ENCODE measurements at regions not wholly inside any gene's neighbourhood (a gene's known extent, or its start where the extent isn't known, plus 50 kb on each side); places are given as distances from the start of the nearest gene placed in this dataset.
A peak's percentile ranks its signal among the peaks of the same experiment; 100 is the strongest.
"Not testable (repeated sequence)": the region's sequence is repeated elsewhere in the genome, so short reads cannot be mapped to it uniquely, and the experiment has no call there.

DNA sequence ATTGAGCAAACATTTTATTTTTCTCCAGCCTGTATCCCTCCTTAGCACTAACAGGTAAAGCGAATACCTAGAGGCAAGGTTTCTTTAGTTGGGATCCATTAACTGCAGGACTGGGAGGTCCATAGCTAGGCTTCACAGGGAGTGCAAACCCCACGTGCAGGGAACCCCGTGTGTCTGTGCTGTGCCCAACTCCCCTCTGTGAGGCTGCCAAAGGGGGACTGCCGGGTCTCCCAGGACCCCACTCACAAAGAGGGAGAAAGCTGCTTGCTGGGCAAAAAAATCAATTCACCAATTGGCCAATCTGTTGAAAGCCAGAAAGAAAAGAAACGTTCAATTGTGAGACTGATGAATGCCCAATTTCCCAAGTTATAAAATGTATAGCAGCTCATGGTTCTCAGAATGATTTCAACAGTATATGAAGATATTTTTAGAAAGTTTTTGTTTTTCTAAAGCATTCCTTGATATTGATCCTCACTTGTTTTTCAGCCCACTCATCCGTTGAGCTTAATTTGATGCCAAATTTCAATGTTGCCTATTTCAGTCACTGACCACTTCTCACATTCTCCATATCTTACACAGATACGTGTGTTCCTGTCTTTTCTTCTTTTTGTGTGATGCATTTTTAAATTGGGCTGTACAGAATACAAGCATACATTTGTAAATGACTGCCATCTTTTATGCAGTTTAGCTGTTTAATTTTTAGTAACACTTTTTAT lies 202.7 kb upstream of the PRSS58 start:
- no peak for DNase-seq

DNA sequence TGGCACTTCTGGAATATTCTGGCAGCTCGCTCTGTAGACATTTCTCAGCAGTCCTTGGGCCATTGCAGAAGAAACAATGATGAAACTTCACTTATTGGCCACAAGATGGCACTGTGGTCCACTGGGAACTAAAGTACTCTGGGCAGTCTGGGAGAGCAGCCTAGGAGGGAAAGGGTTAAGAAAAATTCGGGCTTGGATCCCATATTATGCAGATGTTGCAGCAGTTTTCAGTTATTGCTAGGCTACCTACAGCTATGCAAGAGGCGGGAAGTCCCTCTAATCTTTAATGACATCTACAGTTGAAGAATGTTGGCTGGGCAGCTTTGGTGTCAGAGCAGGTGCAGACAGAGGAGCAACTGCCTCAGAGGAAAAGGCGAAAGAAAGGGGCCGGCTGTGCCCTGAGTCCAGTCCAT lies 201.7 kb upstream of the PRSS58 start:
- DNase-seq: peak; percentile 57

DNA sequence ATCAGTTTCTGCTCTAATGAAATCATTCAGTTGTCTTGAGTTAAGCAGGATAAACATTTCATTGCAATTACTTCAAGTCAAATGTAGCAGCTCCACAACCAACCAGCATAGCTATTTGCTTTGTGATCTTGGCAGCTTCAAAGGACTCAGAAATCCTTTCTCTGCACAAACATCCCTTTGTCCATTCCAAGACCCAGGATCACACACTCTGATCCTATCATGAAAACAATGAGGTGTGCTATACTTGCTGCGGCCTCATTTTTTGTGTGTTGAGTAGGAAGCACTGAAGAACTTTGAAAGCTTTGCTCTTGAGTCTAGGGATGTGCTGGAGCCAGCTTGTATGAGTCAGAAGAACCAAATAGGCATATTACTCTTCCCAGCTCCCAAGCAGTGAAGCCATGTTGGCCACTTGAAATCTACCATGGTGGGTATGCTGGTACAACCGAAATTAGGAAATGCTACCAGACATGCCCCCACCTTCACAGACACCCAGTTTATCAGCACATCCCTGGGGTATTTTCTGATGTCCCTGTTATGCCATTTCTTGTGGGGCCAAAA lies 199.4 kb upstream of the PRSS58 start:
- no peak for DNase-seq

DNA sequence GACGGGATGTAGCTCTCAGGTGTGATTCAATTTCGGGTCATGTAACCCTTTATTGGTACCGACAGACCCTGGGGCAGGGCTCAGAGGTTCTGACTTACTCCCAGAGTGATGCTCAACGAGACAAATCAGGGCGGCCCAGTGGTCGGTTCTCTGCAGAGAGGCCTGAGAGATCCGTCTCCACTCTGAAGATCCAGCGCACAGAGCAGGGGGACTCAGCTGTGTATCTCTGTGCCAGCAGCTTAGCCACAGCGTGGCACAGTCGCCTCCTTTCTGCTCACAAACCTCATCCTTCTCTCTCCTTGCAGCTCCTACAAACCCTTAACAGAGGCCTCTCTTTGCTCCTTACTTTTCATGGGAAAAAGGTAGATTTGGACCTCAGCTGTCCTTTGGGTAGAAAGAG lies 197.5 kb upstream of the PRSS58 start:
- no peak for DNase-seq

DNA sequence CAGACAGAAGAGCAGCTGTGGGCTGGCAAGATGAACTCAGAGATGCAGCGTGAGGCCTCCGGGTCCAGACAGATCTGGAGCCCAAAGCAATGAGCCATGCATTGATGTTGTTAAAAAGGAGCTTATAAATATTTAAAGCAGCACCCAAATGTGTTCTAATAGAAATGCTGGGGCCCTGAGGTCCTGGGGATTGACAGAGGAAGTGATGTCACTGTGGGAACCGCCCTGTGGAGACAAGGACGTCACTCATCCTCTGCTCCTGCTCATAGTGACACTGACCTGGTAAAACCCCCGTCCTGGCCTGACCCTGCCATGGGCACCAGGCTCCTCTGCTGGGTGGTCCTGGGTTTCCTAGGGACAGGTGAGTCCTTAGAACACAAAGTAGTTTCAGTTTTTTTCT lies 197.0 kb upstream of the PRSS58 start:
- DNase-seq: no peak

DNA sequence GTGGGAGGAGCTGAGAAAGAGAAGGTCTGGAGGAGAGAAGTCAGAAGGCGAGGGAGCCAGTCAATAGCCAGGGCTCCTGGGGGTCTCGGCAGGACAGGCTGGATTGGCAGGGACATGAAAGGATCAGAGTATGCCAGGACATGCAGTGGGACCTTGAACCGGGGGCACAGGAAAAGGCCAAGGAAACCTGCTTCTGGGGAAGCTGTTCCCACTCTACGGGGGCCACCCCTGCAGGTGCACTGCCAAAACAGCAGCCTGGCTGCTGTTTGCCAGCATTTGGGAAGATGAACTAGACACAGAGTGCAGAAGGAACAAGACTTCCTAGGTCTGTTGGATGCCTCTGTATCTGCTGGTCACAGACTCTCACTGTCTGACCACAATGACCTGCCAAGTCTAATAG lies 194.9 kb upstream of the PRSS58 start:
- DNase-seq: no peak

DNA sequence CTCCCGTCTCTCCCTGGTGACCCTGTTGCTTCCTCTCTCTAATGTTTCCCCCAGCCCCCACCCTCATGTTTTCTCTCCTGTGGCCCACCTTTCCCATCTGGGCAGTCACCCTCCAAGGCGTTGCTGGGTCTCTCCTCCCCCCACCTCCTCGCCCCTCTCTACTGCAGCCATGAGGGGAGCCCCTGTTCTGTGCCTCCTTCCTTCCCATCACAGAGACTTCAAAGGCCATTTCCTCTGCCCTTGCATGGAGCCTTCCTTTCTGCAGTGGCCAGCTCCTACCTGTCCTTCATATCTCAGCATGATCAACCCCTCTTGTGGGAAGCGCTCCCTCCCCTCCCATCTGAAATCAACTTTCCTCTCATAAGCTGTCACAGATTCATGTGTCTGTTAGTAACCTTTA lies 194.0 kb upstream of the PRSS58 start:
- no peak for DNase-seq

DNA sequence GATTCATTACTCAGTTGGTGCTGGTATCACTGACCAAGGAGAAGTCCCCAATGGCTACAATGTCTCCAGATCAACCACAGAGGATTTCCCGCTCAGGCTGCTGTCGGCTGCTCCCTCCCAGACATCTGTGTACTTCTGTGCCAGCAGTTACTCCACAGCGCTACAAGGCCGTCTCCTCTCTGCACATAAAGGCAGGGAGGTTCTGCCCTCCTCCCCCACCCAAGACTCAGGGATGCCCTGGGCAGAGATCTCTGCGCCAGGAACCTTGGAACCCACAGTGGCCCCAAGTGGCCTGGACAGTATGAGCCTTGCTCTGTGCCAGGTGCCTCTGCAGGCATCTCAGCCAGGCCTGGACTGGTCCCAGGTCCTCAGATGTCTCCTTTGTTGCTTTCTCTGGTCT lies 193.4 kb upstream of the PRSS58 start:
- DNase-seq: no peak

DNA sequence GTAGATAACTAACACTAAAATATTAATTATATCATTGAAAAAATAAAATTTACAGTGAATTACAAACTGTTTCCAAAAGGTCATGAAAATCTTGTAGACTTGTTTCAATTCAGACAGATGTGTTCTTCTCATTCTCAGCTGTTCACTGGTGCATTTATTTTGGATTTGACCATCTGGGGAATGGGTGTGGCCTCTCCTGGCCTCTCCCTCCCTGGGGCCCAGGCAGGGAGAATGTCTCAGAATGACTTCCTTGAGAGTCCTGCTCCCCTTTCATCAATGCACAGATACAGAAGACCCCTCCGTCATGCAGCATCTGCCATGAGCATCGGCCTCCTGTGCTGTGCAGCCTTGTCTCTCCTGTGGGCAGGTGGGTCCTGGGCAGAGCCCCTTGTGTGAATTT lies 192.8 kb upstream of the PRSS58 start:
- DNase-seq: no peak

DNA sequence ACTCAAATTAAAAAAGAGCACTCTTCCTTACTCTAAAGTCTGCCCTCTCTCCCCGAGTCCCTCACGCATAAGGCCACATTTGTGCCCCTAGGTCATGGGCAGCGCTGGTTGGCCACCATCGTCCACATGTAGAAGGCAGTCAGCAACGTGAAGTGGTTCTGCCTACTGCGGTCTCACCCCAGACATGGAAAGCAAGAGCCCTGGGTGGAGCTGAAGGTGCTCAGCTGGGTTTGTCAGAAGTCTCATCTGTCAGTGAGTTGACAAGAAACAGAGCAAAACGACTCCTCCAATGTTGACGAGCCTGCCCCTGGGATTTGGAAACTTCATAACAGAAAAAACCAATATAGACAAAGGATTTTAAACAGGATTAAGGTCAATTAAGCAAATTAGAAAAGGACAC lies 192.3 kb upstream of the PRSS58 start:
- no peak for DNase-seq

DNA sequence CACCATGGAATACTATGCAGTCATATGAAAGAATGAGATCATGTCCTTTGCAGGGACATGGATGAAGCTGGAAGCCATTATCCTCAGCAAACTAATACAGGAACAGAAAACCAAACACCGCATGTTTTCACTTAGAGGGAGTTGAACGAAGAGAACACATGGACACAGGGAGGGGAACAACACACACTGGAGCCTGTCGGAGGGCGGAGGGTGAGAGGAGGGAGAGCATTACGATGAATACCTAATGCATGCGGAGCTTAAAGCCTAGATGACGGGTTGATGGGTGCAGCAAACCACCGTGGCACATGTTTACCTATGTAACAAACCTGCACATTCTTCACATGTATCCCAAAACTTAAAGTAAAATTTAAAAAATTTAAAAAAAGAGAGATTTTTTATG lies 191.0 kb upstream of the PRSS58 start:
- DNase-seq: not testable (repeated sequence)

DNA sequence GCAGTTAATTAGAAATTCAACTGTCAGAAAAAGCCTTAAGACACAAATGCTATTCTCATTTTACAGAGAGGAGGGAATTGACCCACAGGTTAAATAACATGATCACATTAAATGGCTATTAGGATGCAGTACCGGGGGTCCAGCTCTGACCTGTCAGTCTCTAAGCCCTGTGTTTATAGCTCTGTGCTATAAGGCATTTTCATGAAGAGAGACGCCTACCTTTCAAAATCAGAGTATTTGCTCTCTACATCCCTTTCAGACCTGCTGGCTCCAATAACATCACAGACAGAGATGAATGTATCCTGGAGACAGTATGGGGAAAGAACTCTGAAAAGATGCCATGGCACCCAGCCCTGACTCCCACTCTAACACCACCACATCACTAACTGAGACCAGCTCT lies 189.9 kb upstream of the PRSS58 start:
- no peak for DNase-seq

DNA sequence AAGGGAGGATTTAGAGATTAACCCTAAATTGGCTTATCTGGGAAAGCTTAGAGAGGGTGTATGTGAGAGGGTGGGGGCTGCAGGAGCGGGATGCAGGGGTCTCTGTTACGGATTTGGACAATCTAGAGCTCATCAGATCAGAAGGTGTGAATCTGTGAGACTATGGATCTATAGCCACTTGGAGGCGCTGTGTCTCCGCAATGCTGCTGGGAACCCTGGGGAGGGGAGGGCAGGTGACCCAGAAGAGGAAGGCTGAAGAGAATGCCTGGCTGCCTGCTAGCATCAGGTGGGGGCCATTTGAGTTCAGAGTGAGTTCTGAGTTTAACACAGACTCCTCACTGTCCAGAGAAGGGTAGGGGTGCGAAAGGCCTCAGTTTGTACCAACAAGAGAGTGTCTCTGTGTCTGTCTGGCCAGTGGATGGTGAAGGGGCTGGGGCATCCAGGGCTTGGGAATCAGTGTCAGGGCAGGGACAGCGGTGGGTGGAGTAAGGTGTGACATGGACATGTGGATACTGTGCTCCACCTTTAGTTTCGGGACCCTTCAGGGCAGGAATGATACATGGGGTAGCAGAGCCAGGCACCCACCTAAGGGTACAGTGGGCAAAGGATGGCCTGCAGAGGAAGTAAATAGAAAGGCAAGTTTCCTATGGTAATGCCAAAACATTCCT lies 187.3 kb upstream of the PRSS58 start:
- no peak for DNase-seq

DNA sequence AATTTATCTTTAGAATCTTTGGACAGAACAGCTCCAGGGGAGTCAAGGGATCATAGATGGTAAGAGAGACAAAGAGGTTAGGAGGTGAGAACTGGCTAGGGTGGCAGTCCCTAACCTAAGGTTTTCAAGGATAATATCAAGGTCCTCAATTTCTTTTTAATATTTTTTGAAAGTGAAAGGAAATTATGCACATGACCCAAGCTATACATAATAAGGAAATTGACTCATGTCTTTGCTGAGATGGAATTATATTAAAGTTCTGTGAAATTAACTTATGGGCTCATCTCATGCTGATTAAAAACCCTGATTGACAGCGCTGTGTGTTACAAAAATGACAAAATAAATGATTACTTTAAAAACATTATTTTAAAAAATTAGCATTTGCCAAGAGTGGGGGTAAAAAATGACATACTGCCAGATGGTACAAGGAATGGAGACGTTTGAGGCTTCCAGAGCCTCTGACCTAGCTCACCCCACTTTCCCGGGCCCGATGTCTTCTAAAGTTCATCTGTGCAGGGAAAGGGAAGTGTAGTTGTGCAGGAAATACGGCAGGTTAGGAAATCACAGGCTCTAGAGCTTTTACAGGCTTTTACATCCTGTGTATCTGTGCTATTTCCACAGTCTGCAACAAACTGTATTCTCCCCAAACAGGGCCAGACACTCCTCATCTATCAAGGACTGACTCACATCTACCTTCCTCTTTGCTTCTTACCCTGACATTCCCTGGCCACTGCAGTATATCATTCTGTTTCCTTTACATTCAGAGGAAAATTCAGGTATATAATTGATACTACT lies 185.6 kb upstream of the PRSS58 start:
- DNase-seq: no peak

DNA sequence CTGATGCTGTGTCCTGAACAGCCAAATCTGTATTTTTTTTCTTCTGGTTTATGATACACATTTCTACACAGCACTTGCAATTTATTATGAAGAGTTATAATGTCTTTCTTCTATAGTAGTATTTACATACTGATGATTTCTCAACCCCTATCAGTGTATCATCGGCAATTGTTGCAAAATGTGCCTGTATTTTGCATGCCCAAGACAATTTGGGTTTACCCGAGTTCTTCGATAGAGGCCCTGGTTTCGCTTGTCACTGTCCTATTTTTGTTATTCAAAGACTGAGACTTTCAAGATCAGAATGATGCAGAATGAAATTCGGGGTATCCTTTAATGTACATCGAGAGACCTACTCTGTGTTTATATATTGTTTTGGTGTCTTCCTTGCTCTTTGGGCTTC lies 184.5 kb upstream of the PRSS58 start:
- DNase-seq: no peak

DNA sequence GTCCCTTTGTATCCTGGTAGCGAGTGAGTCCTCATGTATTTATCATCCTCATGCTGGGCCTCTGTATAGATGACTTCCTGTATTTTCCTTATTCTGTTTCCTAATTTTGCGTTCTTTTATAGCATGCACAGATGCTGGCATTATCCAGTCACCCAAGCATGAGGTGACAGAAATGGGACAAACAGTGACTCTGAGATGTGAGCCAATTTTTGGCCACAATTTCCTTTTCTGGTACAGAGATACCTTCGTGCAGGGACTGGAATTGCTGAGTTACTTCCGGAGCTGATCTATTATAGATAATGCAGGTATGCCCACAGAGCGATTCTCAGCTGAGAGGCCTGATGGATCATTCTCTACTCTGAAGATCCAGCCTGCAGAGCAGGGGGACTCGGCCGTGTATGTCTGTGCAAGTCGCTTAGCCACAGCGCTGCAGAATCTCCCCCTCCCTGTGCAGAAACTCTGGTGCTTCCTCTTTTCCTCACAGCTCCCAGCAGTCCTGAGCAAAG lies 183.1 kb upstream of the PRSS58 start:
- no peak for DNase-seq

DNA sequence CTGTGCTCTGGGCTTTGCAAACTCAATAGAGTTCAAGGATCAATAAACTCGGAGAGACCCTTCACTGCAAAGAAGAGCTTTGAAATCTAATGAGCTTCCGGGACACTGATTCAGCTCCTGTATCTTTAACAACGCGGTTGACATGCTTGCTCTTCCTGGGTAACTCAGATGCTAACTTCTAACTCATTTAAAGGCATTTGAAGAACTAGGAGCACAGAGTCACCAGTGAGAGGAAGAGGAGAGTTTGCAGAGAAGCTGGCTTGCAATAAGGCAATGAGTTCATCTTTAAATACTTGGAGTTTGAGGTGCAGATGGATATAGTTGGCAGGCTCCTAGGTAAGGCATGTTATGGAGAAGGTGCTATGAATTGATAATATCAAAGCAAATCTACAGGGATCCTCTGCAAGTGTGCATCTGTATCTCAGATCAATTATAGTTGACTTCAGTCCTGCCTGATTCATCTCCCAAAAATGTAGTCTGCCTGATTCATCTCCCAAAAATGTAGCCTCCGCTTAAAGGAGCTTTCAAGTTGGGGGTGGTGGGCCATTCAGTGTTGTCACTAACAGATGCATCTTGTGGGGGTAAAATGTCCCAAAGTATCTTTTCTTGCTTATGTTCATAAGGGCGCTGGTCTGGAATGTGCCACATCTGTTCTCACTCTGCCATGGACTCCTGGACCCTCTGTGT lies 182.5 kb upstream of the PRSS58 start:
- DNase-seq: no peak

DNA sequence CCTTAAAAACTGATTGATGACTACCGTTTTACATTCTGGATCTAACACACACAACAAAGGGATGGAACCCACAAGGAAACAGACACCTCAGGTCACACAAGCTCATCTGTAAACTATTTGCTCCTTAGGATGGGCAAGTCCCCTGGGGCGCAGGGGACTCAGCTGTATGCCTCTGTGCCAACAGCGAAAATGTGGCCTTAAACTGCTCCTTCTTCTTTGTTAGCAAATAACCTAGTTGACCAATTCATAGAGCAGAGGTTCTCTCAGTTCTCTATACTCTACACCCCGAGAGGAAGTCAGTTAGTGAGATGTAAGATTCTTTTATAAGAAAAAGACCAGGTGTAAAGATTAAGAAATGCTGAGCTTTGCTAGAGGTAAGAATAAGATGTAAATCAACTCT lies 181.9 kb upstream of the PRSS58 start:
- DNase-seq: no peak

DNA sequence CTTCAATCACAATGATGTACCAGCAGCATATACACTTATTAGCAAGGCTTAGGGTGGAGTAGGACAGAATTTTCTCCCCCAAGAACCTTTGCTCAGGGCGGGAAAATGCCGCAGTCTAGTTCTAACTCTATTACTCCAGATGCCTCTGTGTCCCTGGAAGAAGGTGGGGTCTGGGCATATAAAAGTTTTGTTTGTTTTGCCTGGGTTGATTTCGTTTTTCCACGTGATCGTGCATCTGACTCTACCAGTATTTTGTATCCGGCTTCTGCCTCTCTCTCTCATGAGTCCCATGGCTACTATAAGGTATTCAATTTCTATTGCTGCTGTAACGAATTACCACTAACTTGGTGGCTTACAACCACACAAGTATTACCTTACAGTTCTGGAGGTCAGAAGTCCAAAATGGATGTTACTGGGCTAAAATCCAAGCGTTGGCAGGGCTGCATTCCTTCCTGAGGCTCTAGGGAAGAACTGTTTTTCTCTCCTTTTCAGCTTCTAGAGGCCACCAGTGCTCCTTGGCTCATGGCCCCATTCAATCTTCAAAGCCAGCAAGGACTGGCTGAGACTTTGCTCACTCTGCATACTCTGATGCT lies 181.2 kb upstream of the PRSS58 start:
- no peak for DNase-seq

DNA sequence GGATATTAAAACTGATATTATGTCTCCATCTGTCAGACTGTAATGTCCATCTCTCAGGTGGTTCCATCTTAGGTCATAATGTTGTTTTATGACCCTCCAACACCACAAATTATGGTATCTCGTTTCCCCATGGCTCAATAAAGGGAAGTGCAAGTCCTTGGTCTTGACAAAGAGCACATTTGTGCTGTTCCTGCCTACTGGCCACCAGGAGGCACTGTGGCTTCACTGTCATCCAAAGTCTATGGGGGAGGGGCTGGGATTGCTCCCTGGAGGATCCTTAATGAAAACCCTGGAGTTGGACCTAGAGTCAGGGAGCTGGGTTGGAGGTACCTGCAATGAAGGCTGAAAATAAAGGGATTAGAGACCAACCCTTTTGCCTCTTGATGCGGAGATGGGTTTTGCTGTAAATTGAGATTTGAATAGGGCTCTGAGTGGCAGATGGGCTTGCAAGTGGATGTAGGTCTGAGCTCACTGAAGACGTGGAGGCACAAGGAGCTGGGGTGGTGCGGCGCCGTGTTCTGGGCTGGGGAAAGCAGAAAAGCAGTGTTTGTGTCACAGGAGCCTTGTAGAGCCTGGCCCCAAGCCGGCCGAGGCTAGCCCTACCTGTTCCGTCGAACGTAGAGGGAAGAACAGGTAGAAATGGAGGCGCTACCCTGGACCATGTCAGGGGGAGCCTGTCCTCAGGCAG lies 180.5 kb upstream of the PRSS58 start:
- peak; percentile 52 for DNase-seq

DNA sequence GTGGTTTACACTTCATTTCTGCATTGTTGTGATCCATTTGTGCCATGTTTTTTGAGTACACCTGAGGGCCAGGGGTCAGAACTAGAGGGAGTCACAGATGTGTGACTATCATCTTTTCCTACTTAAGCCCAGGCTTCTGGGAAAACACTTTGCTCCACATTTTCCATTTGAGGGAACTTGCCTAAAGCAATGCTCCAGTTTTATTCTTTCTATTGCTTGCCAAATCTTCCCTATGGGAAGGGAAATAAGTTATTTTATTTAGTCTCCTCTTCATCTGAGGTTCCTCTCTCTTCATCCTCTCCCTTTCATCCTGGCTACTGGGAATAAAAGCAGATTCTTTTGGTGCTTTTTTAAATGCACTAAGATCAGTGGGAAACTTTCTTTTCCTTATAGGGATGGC lies 179.9 kb upstream of the PRSS58 start:
- DNase-seq: no peak

DNA sequence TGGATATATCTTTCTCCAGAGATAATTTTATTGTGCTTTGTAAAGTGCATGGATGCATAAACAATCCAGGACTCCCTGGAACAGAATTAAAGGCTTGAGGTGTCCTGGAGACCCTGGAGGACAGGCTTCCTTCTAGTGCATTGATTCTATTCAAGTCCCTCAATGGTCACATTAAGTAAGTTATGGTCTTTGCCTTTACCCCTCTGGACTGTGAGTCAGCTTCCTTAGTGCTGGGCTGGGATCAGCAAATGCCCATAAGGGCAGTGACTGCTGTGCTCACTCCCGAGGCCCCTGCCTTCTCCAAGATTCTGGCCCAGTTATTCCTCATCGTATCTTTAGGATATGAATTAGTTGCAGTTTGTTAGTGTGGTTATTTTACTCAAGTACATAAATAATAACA lies 178.7 kb upstream of the PRSS58 start:
- DNase-seq: no peak
